Esophagus squamous epithelium (tissue), 5 donors: ENCODE measurements at regions not wholly inside any gene's neighbourhood (a gene's known extent, or its start where the extent isn't known, plus 50 kb on each side); places are given as distances from the start of the nearest gene placed in this dataset.

ENCODE experiments used
- DNase-seq: peaks from one replicate; lab custom pipeline; 2025; lab: John Stamatoyannopoulos, UW
- H3K27ac ChIP-seq, 4 donors: fragments of 200-600 bp; sonication (generic); one replicate each; pipeline ENCODE4 v1.5.1; 2016 to 2019; ENCODE audit warnings: mild to moderate bottlenecking in 1 of 4
- H3K27me3 ChIP-seq, 4 donors: fragments of 200-600 bp; sonication (generic); 1 replicate in 3 of 4; 2 replicates in 1 of 4; pipeline versions ENCODE4 v1.5.1 to v1.6.0; 2017 to 2021; ENCODE audit warnings: antibody characterized with exemption in 1 of 4
- H3K36me3 ChIP-seq, 3 donors: fragments of 200-600 bp; sonication (generic); one replicate each; pipeline ENCODE4 v1.5.1; 2016 to 2019
- H3K4me1 ChIP-seq, 3 donors: fragments of 200-600 bp; sonication (generic); one replicate each; pipeline ENCODE4 v1.5.1; 2017 to 2019
- H3K4me3 ChIP-seq, 4 donors: fragments of 200-600 bp; sonication (generic); 1 replicate in 3 of 4; 2 replicates in 1 of 4; pipeline ENCODE4 v1.5.1; 2016 to 2019; ENCODE audit warnings: mild to moderate bottlenecking in 2 of 4, moderate library complexity in 1 of 4
- H3K9me3 ChIP-seq, 3 donors: fragments of 200-600 bp; sonication (generic); one replicate each; pipeline ENCODE4 v1.5.1; 2016 to 2019
- POLR2A ChIP-seq, 4 donors: fragments of 450-650 bp; IDR thresholded peaks; one replicate each; pipeline ENCODE4 v1.6.1; 2017; ENCODE audit warnings: antibody characterized with exemption in 4 of 4, mild to moderate bottlenecking in 4 of 4, moderate library complexity in 3 of 4
- WGBS, 2 donors: methylation state at CpG; one replicate each; pipeline ENCODE4 v1.1.5; 2018; 5-methylcytosine and 5-hydroxymethylcytosine counted together
- intact Hi-C: fragments of 100-400 bp; cut with DNase I; formaldehyde crosslinking; loops from one replicate; pipeline ENCODE4 v1.15.0; 2022
- TF ChIP-seq, protein P1 (sequence below), 6 experiments: fragments of 450-650 bp in 4 of 6; fragments of 200-600 bp in 2 of 6; sonication (generic) in 2 of 6; IDR thresholded peaks; one replicate each; pipeline ENCODE4 v1.5.1; 2016 to 2019; ENCODE audit warnings: antibody characterized with exemption in 6 of 6, mild to moderate bottlenecking in 4 of 6, moderate library complexity in 4 of 6
- donor health status: DM: yes; HTN: yes; CAD: no.

DNA sequence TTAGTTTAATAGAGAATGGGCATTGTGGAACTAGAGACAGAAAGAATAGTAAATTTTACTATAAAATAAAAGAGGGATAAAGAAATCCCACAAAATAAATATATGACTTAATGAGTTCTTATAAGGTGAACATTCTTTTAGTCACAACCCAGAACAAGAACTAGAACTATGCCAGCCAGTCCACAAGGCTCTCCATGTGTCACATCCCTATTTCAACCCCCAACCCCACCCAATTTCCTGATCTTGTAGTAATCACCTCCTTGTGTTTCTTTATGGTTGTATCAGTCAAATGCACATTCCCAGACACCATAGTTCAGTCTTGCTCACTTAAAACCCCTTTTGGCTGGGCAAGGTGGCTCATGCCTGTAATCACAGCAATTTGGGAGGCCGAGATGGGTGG is 662.3 kb upstream of the CAMK1G start:
- H3K4me3 ChIP-seq = no peak overlapping the region
- TF ChIP-seq, protein P1, sequence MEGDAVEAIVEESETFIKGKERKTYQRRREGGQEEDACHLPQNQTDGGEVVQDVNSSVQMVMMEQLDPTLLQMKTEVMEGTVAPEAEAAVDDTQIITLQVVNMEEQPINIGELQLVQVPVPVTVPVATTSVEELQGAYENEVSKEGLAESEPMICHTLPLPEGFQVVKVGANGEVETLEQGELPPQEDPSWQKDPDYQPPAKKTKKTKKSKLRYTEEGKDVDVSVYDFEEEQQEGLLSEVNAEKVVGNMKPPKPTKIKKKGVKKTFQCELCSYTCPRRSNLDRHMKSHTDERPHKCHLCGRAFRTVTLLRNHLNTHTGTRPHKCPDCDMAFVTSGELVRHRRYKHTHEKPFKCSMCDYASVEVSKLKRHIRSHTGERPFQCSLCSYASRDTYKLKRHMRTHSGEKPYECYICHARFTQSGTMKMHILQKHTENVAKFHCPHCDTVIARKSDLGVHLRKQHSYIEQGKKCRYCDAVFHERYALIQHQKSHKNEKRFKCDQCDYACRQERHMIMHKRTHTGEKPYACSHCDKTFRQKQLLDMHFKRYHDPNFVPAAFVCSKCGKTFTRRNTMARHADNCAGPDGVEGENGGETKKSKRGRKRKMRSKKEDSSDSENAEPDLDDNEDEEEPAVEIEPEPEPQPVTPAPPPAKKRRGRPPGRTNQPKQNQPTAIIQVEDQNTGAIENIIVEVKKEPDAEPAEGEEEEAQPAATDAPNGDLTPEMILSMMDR (IDR thresholded peaks at IDR 0.05) = no peak
- TF ChIP-seq POLR2A (IDR thresholded peaks at IDR 0.05) = no peak
- DNase-seq = no peak
- no peaks in the 10 kb centered on the region for H3K27me3 ChIP-seq
- no peaks in the 10 kb centered on the region for H3K36me3 ChIP-seq
- H3K4me1 ChIP-seq = peaks cover 0 to 20% (median 0%) of the 10 kb centered on the region in 3 donors
- no peak overlapping the region for H3K27ac ChIP-seq
- WGBS, 2 donors = 83% methylated on average over 1 of the region's 1 CpG; no CpG with 5 or more reads in 1 of the 2 donors
- no peaks in the 10 kb centered on the region for H3K9me3 ChIP-seq
- intact Hi-C loops = no loop called here

DNA sequence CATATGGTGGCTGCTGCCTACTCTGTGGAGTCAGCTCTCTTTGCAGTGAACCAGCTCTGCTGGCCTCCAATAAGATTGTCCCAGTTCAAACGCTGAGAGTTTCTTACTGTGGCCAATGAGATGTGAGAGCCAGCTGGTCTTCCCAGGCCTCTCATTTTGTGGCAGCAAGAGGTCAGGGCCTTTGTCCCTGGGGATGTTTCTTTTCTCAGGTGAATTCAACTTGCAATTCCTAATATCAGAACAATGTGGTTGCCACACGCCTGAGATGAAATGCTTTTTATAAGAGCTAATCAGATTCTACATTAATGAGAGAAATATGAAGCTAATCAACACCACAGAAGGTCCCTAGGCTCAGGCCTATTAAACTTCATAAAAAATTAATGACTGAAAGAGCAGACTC is 660.1 kb upstream of the CAMK1G start:
- 75 to 100% methylated on average over 1 of the region's 2 CpGs for WGBS, 2 donors
- Histone ChIP-seq H3K4me1 (peaks cover 0 to 12% (median 0%) of the 10 kb centered on the region in 3 donors), H3K9me3 (no peaks in the 10 kb centered on the region), H3K36me3 (no peaks in the 10 kb centered on the region), H3K4me3 (no peak overlapping the region), H3K27me3 (no peaks in the 10 kb centered on the region), H3K27ac (no peak overlapping the region)
- intact Hi-C loops = no loop called here
- no peak for DNase-seq
- TF ChIP-seq, protein P1 (IDR thresholded peaks at IDR 0.05) = no peak
- TF ChIP-seq POLR2A (IDR thresholded peaks at IDR 0.05) = no peak

DNA sequence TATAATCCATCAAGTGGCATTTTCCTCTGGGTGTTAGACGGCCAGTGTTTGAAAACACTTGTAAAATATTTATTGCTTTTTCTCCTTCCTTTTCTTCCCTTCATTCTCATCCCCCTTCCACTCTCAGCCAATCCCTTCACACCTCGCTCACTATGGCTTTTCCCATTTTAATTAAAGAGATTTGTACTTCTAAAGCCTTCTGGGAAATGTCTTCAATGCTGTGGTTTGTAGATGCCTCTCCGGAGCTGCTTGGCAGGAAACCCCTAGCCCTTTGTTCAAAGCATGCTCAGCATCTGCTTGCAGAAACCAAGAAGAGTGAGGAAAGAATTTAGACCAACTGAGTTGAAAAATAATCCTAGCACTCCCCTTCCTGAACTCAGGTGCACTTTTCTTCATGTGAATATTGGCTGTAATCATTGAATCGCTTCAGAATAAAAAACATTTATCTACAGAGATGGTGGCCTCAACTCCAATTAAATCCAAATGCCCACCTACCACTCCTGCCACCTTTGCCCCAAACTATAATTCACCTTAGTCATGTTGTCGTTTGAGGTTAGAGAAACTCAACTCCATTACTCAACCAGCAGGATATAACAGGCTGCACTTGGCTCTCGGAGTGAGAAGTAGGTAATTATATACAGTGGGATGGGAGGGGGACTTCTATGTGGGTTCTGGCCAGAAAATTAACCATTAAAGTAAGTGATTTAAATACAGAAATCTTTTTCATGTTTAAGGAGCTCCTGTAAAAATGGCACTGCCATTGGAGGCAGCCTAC is 659.4 kb upstream of the CAMK1G start:
- H3K4me1 ChIP-seq = peaks cover 0 to 18% (median 0%) of the 10 kb centered on the region in 3 donors
- no peaks in the 10 kb centered on the region for H3K27me3 ChIP-seq
- no peaks in the 10 kb centered on the region for H3K36me3 ChIP-seq
- no peak for DNase-seq
- H3K9me3 ChIP-seq = no peaks in the 10 kb centered on the region
- TF ChIP-seq POLR2A (IDR thresholded peaks at IDR 0.05) = no peak
- TF ChIP-seq, protein P1 (IDR thresholded peaks at IDR 0.05) = no peak
- no peak overlapping the region for H3K27ac ChIP-seq
- intact Hi-C loops = no loop called here
- 43 to 67% methylated on average over 6 of the region's 6 CpGs for WGBS, 2 donors
- H3K4me3 ChIP-seq = no peak overlapping the region

DNA sequence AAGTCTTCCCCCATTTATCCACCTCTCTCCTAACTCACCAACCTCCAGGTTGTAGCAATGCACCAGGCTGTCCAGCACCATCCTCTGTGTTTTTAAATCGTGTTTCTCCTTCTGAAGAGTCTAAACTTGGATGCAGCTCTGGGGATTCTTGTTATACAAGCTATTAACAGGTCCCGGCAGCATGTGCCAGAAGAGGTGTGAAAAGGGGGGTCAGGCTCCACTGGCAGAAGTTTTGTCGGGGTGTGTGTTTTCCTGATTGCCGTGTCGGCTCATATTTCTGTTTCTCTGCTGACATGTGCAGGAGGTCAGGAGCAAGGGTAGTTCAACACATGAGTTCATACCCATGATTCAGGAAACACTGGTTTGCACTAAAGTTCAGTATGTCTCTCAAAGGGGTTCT is 658.6 kb upstream of the CAMK1G start:
- 26 to 41% methylated on average over 4 to 5 of the region's 5 CpGs for WGBS, 2 donors
- H3K9me3 ChIP-seq = no peaks in the 10 kb centered on the region
- H3K4me1 ChIP-seq = peaks cover 0 to 26% (median 0%) of the 10 kb centered on the region in 3 donors
- H3K27me3 ChIP-seq = no peaks in the 10 kb centered on the region
- no peaks in the 10 kb centered on the region for H3K36me3 ChIP-seq
- DNase-seq = no peak
- no peak overlapping the region for H3K4me3 ChIP-seq
- TF ChIP-seq POLR2A (IDR thresholded peaks at IDR 0.05) = no peak
- TF ChIP-seq, protein P1 (IDR thresholded peaks at IDR 0.05) = no peak
- no peak overlapping the region for H3K27ac ChIP-seq
- intact Hi-C loops = no loop called here

DNA sequence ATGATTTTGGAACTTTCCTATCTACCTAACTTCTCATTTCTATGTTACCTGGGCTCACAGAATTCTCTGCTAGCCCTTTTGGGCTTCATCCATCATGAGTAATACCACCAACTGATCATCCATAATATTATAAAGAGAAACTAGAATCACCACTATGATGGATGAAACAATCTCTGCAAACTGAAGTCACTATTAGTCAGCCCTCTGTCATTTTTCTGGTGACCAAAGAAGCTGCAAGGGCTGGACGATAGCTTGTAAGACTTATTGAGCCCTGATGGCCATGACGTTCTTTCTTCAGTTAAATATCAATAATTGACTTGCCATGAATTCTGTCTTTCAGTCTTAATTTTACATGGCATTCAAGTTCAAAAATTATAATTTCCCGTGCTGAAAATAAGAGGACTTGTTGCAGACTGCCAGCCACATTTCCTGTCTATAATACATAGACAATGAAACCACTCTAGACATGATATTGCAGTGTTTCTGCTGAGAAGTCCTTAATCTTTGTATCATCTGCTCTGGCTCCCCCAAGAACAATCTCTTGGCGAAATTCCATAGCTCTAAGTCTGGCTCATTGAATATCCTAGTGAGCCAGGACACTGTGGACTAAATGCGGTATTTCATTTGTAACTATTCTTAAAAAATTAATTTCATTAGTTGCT is 655.0 kb upstream of the CAMK1G start:
- DNase-seq = no peak
- intact Hi-C loops = no loop called here
- TF ChIP-seq POLR2A (IDR thresholded peaks at IDR 0.05) = no peak

More for the DNA sequence above, 655.0 kb upstream of the CAMK1G start:
- Histone ChIP-seq H3K27me3 (no peaks in the 10 kb centered on the region), H3K4me3 (no peak overlapping the region), H3K4me1 (peaks cover 0 to 34% (median 0%) of the 10 kb centered on the region in 3 donors), H3K36me3 (no peaks in the 10 kb centered on the region), H3K9me3 (no peaks in the 10 kb centered on the region), H3K27ac (no peak overlapping the region)
- WGBS, 2 donors = 55 to 62% methylated on average over 5 of the region's 5 CpGs
